ENCODE measurements at regions not wholly inside any gene's neighbourhood (a gene's known extent, or its start where the extent isn't known, plus 50 kb on each side); places are given as distances from the start of the nearest gene placed in this dataset.
"Not testable (repeated sequence)": the region's sequence is repeated elsewhere in the genome, so short reads cannot be mapped to it uniquely, and the experiment has no call there.

DNA sequence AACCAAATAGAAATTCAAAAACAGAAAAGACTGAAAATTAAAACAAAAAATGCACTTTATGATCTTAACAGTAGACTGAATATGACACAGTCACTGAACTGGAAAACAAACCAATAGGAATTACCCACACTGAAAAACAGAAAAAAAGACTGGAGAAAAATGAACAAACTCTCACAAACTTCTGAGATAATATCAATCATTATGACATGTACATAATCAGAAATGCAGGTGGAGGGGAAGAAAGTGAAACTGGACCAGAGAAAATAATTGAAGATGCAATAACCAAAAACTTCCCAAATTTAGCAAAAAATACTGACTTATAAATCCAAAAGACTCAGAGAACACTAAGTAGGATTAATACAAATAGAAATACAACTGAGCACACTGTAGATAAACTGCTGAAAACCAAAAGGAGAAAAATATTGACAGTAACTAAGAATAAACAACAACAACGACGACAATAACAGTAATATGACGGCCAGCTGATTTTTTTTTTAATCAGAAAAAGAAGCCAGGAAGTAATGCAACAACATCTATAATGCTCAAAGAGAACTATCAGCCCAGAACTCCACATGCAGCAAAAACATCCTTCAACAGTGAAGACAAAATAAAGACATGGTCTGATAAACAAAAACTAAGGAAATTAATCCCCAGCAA, 108.1 kb downstream of the ZFAND4 start:
- no peaks in the 10 kb centered on the region for H3K27me3 Mint-ChIP-seq (ENCODE audit: low read depth)
- H3K36me3 Mint-ChIP-seq (ENCODE audit: insufficient read depth in 2 of 2), result no peaks in the 10 kb centered on the region
- DNase-seq (no peak), ATAC-seq (replicated peaks in 1 of 2) (no peak)
- H3K9me3 Mint-ChIP-seq, result no peaks in the 10 kb centered on the region
- no peak overlapping the region for H3K4me3 Mint-ChIP-seq
- peaks cover 26% of the 10 kb centered on the region for H3K4me1 Mint-ChIP-seq (ENCODE audit: low read depth)
- no peak overlapping the region for H3K27ac Mint-ChIP-seq

DNA sequence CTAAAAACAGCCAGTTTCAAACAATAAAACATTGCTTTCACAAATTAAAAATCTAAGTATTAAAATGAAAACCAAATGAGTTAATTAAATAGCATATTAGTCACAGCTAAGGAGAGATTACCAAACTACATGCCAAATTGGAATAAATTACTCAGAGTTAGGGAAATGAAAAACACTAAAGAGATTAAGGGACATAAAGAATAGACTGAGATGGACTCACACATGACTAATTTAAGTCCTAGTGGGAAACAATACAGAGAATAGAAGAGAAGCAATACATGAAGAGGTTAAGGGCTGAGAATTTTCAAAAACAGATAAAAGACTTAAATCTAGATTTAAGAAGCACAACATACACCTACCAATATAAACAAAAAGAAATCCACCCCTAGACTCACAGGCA, 110.6 kb downstream of the ZFAND4 start:
- peaks cover 1 to 3% of the 10 kb centered on the region in 2 donors for H3K9me3 Mint-ChIP-seq
- H3K27ac Mint-ChIP-seq, result peak overlapping the region; percentile 74
- H3K27me3 Mint-ChIP-seq (ENCODE audit: low read depth), result no peaks in the 10 kb centered on the region
- H3K36me3 Mint-ChIP-seq (ENCODE audit: insufficient read depth in 2 of 2), result peaks cover 0 to 2% of the 10 kb centered on the region in 2 donors
- peak; percentile 34 to 59 for ATAC-seq (replicated peaks in 1 of 2)
- H3K4me1 Mint-ChIP-seq (ENCODE audit: low read depth), result peaks cover 40% of the 10 kb centered on the region
- peak overlapping the region in 1 of 2 donors; percentile 36 for H3K4me3 Mint-ChIP-seq
- DNase-seq, result no peak

GRCh38 chr10:45560262-45560661, 112.3 kb downstream of the ZFAND4 start:
- H3K4me1 Mint-ChIP-seq (ENCODE audit: low read depth), result peaks cover 46% of the 10 kb centered on the region
- H3K9me3 Mint-ChIP-seq, result peaks cover 1 to 3% of the 10 kb centered on the region in 2 donors
- DNase-seq (no peak), ATAC-seq (replicated peaks in 1 of 2) (no peak)
- no peaks in the 10 kb centered on the region for H3K27me3 Mint-ChIP-seq (ENCODE audit: low read depth)
- H3K4me3 Mint-ChIP-seq, result no peak overlapping the region
- H3K27ac Mint-ChIP-seq, result no peak overlapping the region
- peaks cover 0 to 2% of the 10 kb centered on the region in 2 donors for H3K36me3 Mint-ChIP-seq (ENCODE audit: insufficient read depth in 2 of 2)

DNA sequence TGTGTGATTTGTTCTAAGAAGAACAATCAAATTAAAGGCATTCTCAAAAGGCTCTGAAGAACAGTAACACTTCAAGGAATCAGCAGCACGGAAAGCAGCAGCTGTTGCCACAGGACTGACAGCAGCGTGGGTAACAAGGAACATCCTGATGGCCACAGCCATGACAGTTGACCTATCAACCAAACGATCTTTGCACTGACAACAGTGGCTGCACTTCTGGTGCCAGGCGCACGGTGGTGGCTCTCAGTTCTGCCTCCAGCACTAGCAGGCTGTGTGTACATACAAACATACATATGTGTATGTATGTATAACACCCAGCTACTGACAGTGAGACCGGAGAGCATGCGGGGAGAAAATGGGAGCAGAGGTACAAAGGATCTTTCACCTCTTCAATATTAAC, 114.1 kb downstream of the ZFAND4 start:
- H3K27me3 Mint-ChIP-seq (ENCODE audit: low read depth), result no peaks in the 10 kb centered on the region
- ATAC-seq (replicated peaks in 1 of 2) (no peak), DNase-seq (no peak)
- H3K27ac Mint-ChIP-seq, result no peak overlapping the region
- H3K9me3 Mint-ChIP-seq, result peaks cover 1 to 3% of the 10 kb centered on the region in 2 donors
- H3K4me1 Mint-ChIP-seq (ENCODE audit: low read depth), result peaks cover 34% of the 10 kb centered on the region
- peak overlapping the region; percentile 5 to 25 for H3K4me3 Mint-ChIP-seq
- peaks cover 0 to 2% of the 10 kb centered on the region in 2 donors for H3K36me3 Mint-ChIP-seq (ENCODE audit: insufficient read depth in 2 of 2)

GRCh38 chr10:45557275-45557905, 115.2 kb downstream of the ZFAND4 start:
- Mint-ChIP-seq H3K27ac (peak overlapping the region; percentile 94), H3K4me3 (peak overlapping the region; percentile 65), H3K36me3 (ENCODE audit: insufficient read depth in 2 of 2) (peaks cover 0 to 2% of the 10 kb centered on the region in 2 donors), H3K9me3 (peaks cover 1 to 3% of the 10 kb centered on the region in 2 donors), H3K4me1 (ENCODE audit: low read depth) (peaks cover 32% of the 10 kb centered on the region), H3K27me3 (ENCODE audit: low read depth) (no peaks in the 10 kb centered on the region)
- ATAC-seq (replicated peaks in 1 of 2), result peak; percentile 58 to 78
- peak; percentile 10 to 13 for DNase-seq

DNA sequence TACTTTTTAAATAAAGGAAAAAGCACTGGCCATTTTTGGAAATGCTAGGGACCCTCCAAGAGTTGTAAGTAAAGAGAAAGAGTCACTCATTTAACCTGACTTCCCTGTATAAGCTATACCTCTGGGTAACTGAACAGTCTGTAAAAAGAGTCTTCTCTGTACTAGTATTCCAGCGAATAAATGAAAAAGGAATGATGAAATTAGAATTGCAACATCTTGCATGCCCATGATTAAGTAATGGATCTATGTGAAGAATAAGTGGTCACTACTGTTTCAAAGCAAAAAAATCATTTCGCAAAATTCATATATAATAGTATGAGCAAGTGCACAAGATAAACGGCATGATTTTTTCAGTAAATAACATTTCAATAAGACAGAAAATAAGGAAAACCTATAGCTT, 116.8 kb downstream of the ZFAND4 start:
- peaks cover 1 to 3% of the 10 kb centered on the region in 2 donors for H3K9me3 Mint-ChIP-seq
- DNase-seq (no peak), ATAC-seq (replicated peaks in 1 of 2) (no peak)
- H3K27me3 Mint-ChIP-seq (ENCODE audit: low read depth), result no peaks in the 10 kb centered on the region
- H3K27ac Mint-ChIP-seq, result no peak overlapping the region
- H3K4me3 Mint-ChIP-seq, result no peak overlapping the region
- H3K36me3 Mint-ChIP-seq (ENCODE audit: insufficient read depth in 2 of 2), result peaks cover 0 to 2% of the 10 kb centered on the region in 2 donors
- H3K4me1 Mint-ChIP-seq (ENCODE audit: low read depth), result peaks cover 24% of the 10 kb centered on the region

- not testable (repeated sequence) for H3K27me3 Mint-ChIP-seq (ENCODE audit: low read depth)
Measured at GRCh38 chr10:45555332-45555731, 117.2 kb downstream of the ZFAND4 start.

GRCh38 chr10:45553613-45554012, 119.0 kb downstream of the ZFAND4 start:
- ATAC-seq (replicated peaks in 1 of 2), result no peak
- Mint-ChIP-seq H3K4me3 (no peak overlapping the region), H3K4me1 (ENCODE audit: low read depth) (peaks cover 23% of the 10 kb centered on the region), H3K27ac (peak overlapping the region; percentile 30), H3K9me3 (peaks cover 1 to 3% of the 10 kb centered on the region in 2 donors), H3K27me3 (ENCODE audit: low read depth) (no peaks in the 10 kb centered on the region), H3K36me3 (ENCODE audit: insufficient read depth in 2 of 2) (peaks cover 0 to 2% of the 10 kb centered on the region in 2 donors)
- DNase-seq, result no peak

More at GRCh38 chr10:45555332-45555731, 117.2 kb downstream of the ZFAND4 start:
- H3K36me3 Mint-ChIP-seq (ENCODE audit: insufficient read depth in 2 of 2); ATAC-seq (replicated peaks in 1 of 2); DNase-seq; H3K27ac Mint-ChIP-seq; H3K9me3 Mint-ChIP-seq; H3K4me3 Mint-ChIP-seq: not testable (repeated sequence)
- H3K4me1 Mint-ChIP-seq (ENCODE audit: low read depth), result peaks cover 24% of the 10 kb centered on the region

DNA sequence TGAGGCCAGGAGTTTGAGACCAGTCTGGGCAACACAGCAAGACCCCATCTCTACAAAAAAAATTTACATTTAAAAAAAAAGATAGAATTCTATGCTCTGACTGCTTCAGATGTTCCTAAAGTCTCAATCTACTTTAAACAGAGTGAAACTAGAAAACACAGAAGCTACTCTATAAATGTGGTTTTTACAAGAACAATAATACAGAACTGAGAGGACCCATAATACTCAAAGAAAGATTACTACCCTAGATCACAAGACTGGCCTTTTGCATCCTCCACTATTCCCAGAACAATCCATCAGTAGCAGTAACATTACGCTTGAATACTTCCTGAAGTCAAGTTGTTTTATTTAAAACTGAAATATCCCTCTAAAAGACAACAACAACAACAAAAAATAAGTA, 119.4 kb downstream of the ZFAND4 start:
- Mint-ChIP-seq H3K9me3 (peaks cover 1 to 3% of the 10 kb centered on the region in 2 donors), H3K36me3 (ENCODE audit: insufficient read depth in 2 of 2) (peaks cover 0 to 2% of the 10 kb centered on the region in 2 donors), H3K4me1 (ENCODE audit: low read depth) (peaks cover 18% of the 10 kb centered on the region)

DNA sequence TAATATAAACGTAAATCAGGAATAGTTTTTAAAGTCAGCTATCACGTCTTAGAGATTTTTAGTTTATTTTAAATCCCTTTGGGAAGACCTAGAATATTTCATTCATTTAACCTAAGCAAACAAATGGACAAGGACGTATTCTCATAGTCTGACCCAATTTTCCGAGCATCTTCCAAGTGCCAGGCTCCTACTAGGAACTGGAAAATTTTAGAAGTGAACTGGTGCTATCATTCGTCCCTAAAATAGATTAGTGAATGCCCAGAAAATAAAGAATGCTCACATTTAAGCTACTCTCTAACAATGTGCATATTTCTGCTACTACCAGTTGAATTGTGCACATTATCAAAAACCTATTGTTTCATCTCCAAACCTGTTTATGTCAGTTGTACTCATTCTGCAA, 120.1 kb downstream of the ZFAND4 start:
- Mint-ChIP-seq H3K4me3 (no peak overlapping the region), H3K9me3 (peaks cover 1 to 2% of the 10 kb centered on the region in 2 donors), H3K4me1 (ENCODE audit: low read depth) (peaks cover 12% of the 10 kb centered on the region), H3K36me3 (ENCODE audit: insufficient read depth in 2 of 2) (peaks cover 0 to 2% of the 10 kb centered on the region in 2 donors), H3K27me3 (ENCODE audit: low read depth) (no peaks in the 10 kb centered on the region), H3K27ac (no peak overlapping the region)
- ATAC-seq (replicated peaks in 1 of 2) (no peak), DNase-seq (no peak)

More for the DNA sequence above, 119.4 kb downstream of the ZFAND4 start:
- H3K4me3 Mint-ChIP-seq, result no peak overlapping the region
- no peaks in the 10 kb centered on the region for H3K27me3 Mint-ChIP-seq (ENCODE audit: low read depth)
- peak overlapping the region; percentile 30 for H3K27ac Mint-ChIP-seq
- ATAC-seq (replicated peaks in 1 of 2), result no peak
- no peak for DNase-seq

DNA sequence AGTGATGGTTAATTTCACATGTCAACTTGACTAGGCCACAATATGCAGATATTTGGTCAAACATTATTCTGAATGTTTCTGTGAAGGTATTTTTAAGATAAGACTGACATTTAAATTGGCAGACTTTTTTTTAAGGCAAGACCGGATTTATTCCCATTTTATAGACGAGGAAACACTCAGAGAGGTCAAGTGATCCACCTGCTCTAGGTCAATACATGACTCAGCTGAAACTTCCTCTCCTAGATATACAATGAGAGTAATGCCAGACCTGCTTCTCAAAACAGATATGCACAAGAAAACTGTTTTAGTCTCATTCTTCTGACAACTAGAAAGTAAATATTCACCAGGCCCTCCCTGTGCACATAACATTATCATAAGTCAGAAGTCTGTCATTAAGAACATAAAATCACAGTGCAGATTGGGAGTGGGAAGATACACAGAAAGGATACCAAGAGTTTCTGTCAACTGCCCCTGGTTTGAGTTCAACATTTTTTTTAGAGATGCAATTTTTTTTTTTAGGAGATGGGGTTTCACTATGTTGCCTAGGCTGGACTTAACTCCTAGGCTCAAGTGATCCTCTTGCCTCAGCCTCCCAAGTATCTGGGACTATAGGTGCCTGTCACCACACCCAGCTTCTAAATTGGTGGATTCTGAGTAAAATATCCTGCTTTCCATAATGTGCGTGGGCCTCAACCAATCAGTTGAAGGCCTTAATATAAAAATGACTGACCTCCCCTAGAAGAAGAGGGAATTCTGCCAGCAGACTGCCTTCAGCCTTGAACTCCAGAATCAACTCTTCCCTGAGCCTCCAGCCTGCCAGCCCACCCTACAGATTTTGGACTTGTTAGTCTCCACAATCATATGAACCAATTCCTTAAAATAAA, 121.4 kb downstream of the ZFAND4 start:
- ATAC-seq (replicated peaks in 1 of 2) (no peak), DNase-seq (no peak)
- no peaks in the 10 kb centered on the region for H3K36me3 Mint-ChIP-seq (ENCODE audit: insufficient read depth in 2 of 2)
- no peak overlapping the region for H3K4me3 Mint-ChIP-seq
- H3K4me1 Mint-ChIP-seq (ENCODE audit: low read depth), result no peaks in the 10 kb centered on the region
- no peaks in the 10 kb centered on the region for H3K9me3 Mint-ChIP-seq
- H3K27me3 Mint-ChIP-seq (ENCODE audit: low read depth), result no peaks in the 10 kb centered on the region
- H3K27ac Mint-ChIP-seq, result peak overlapping the region; percentile 76

DNA sequence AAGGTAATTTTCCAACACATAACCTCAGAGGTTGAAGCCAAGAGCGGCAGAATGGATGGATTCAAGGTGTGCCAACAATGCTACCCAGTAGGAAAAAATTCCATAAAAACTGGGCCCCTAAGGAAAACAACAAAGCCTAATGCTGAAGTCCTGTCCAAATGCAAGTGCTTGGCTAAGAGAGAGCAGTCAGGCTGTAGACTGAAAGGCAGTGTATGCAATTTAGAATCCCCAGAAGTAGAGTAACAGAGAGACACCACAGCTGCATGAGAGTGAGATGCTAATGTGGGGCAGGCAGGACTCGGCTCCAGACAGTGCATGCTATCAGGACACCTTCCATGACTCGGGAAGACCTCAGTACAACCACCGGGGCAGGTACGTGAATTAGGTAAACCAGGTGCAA, 124.5 kb downstream of the ZFAND4 start:
- H3K27ac Mint-ChIP-seq, result no peak overlapping the region
- H3K27me3 Mint-ChIP-seq (ENCODE audit: low read depth), result no peaks in the 10 kb centered on the region
- ATAC-seq (replicated peaks in 1 of 2) (no peak), DNase-seq (no peak)
- H3K9me3 Mint-ChIP-seq, result no peaks in the 10 kb centered on the region
- H3K4me3 Mint-ChIP-seq, result no peak overlapping the region
- H3K4me1 Mint-ChIP-seq (ENCODE audit: low read depth), result no peaks in the 10 kb centered on the region
- H3K36me3 Mint-ChIP-seq (ENCODE audit: insufficient read depth in 2 of 2), result no peaks in the 10 kb centered on the region

GRCh38 chr10:45547207-45547606, 125.4 kb downstream of the ZFAND4 start:
- Mint-ChIP-seq H3K4me1 (ENCODE audit: low read depth) (no peaks in the 10 kb centered on the region), H3K27ac (no peak overlapping the region), H3K9me3 (no peaks in the 10 kb centered on the region), H3K27me3 (ENCODE audit: low read depth) (no peaks in the 10 kb centered on the region), H3K36me3 (ENCODE audit: insufficient read depth in 2 of 2) (no peaks in the 10 kb centered on the region), H3K4me3 (no peak overlapping the region)
- ATAC-seq (replicated peaks in 1 of 2), result no peak
- no peak for DNase-seq
